ENCODE measurements at regions not wholly inside any gene's neighbourhood (a gene's known extent, or its start where the extent isn't known, plus 50 kb on each side); places are given as distances from the start of the nearest gene placed in this dataset.
"Not testable (repeated sequence)": the region's sequence is repeated elsewhere in the genome, so short reads cannot be mapped to it uniquely, and the experiment has no call there.

DNA sequence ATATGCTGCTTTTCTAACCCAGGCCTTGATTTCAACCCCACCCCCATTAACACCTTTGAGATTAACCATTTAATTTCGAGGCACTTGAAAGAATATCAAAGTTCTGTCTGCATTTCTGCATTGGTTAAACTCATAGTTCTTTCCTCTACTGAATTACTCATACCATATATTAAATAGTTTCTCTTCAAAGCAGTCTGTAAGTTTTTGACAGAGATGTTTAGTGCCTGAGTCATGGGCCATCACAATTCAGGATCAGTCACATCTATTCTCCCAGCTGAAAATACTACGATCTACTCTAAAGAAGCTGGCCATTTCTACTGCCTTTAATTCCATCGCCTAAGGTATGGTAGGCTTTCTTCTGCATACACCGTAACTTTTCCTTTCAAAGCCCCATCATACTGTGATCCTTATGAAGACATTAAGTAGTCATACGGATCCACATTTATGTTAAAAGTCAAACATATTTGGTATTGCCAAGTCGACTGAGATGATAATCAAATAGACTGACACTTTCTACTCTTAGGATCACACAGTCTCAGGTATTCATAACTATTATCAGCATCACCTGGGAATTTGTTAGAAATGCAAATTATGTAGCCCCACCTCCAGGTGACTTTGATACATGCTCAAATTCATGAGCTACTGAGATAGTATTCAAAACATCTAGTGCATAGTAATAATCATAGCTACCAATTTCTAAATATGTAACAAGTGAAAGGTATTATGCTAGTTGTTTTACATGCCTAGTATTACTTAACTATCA, 489.4 kb upstream of the IL12A start:
- H3K9me3 ChIP-seq (ENCODE audit: low read depth) = no peaks in the 10 kb centered on the region
- no peak overlapping the region for H3K27ac Mint-ChIP-seq
- no peaks in the 10 kb centered on the region for H3K9me3 Mint-ChIP-seq
- H3K27me3 Mint-ChIP-seq (ENCODE audit: insufficient read depth, low read depth) = no peaks in the 10 kb centered on the region
- H3K36me3 Mint-ChIP-seq = no peaks in the 10 kb centered on the region
- no peaks in the 10 kb centered on the region for H3K27me3 ChIP-seq
- H3K4me1 Mint-ChIP-seq = no peaks in the 10 kb centered on the region
- H3K4me3 Mint-ChIP-seq = no peak overlapping the region
- no peak for DNase-seq (ENCODE audit: low spot score)
- no peak overlapping the region for H3K27ac ChIP-seq
- TF ChIP-seq, protein P1, sequence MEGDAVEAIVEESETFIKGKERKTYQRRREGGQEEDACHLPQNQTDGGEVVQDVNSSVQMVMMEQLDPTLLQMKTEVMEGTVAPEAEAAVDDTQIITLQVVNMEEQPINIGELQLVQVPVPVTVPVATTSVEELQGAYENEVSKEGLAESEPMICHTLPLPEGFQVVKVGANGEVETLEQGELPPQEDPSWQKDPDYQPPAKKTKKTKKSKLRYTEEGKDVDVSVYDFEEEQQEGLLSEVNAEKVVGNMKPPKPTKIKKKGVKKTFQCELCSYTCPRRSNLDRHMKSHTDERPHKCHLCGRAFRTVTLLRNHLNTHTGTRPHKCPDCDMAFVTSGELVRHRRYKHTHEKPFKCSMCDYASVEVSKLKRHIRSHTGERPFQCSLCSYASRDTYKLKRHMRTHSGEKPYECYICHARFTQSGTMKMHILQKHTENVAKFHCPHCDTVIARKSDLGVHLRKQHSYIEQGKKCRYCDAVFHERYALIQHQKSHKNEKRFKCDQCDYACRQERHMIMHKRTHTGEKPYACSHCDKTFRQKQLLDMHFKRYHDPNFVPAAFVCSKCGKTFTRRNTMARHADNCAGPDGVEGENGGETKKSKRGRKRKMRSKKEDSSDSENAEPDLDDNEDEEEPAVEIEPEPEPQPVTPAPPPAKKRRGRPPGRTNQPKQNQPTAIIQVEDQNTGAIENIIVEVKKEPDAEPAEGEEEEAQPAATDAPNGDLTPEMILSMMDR (IDR thresholded peaks at IDR 0.05) = no peak
- no peak for TF ChIP-seq EZH2 (IDR thresholded peaks at IDR 0.05)
- no peak for TF ChIP-seq EZH2phosphoT487 (IDR thresholded peaks at IDR 0.05)
- no peak overlapping the region for H3K4me2 ChIP-seq
- H3K4me3 ChIP-seq = no peak overlapping the region
- no peaks in the 10 kb centered on the region for H3K79me2 ChIP-seq (ENCODE audit: low read depth)
- no peaks in the 10 kb centered on the region for H4K20me1 ChIP-seq (ENCODE audit: low read depth)
- no peaks in the 10 kb centered on the region for H3F3A ChIP-seq (ENCODE audit: low read depth)
- no peaks in the 10 kb centered on the region for H3K36me3 ChIP-seq
- H3K9ac ChIP-seq = no peak overlapping the region
- H2AFZ ChIP-seq (replicated peaks) = no peak overlapping the region
- no peaks in the 10 kb centered on the region for H3K4me1 ChIP-seq

DNA sequence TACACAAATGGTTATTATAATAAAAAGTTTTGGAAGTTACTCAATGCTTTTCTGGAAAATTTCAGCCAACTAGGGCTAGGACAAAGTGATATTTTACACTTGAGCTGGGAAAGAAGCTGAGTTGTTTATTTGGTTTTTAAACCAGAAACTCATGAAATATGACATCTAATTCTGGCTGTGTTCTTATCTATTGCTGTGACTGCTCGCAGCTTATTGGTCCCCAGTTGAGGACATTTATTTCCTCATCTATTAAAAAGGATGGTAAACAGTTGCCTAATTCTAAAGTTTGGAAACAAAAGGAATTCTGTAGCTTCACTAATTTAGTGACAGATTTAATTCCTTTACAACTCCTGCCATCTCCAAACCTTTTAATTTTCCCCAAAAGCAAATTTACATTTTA, 487.6 kb upstream of the IL12A start:
- Histone ChIP-seq H3K79me2 (ENCODE audit: low read depth) (no peaks in the 10 kb centered on the region), H3K4me2 (no peak overlapping the region), H4K20me1 (ENCODE audit: low read depth) (no peaks in the 10 kb centered on the region), H3K27ac (no peak overlapping the region), H3K9ac (no peak overlapping the region), H3F3A (ENCODE audit: low read depth) (no peaks in the 10 kb centered on the region), H3K4me1 (no peaks in the 10 kb centered on the region), H3K4me3 (no peak overlapping the region), H2AFZ (replicated peaks) (no peak overlapping the region), H3K27me3 (no peaks in the 10 kb centered on the region), H3K9me3 (ENCODE audit: low read depth) (no peaks in the 10 kb centered on the region), H3K36me3 (no peaks in the 10 kb centered on the region)
- Mint-ChIP-seq H3K27me3 (ENCODE audit: insufficient read depth, low read depth) (no peaks in the 10 kb centered on the region), H3K27ac (no peak overlapping the region), H3K36me3 (no peaks in the 10 kb centered on the region), H3K9me3 (no peaks in the 10 kb centered on the region), H3K4me3 (no peak overlapping the region), H3K4me1 (no peaks in the 10 kb centered on the region)
- TF ChIP-seq, protein P1 (IDR thresholded peaks at IDR 0.05) = no peak
- TF ChIP-seq EZH2phosphoT487 (IDR thresholded peaks at IDR 0.05) = no peak
- no peak for TF ChIP-seq EZH2 (IDR thresholded peaks at IDR 0.05)
- no peak for DNase-seq (ENCODE audit: low spot score)

DNA sequence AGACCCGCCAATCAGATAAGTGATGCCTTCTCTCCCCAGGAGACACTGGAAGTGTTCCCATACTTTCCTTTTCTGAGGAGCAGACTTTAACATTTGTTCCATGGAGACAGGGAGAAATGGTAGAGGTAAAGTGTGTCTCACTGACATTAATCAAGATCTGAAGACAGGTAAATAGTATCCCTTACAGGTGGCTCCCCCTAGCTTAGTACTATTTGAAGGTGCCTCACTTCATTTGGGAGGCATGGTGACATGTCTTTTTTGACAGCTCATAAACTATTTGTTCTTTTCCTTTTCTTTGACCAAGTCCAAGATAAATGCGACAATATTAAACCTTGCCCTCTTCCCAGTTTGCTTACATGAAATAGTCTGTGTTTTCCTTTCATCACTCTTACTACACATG, 485.6 kb upstream of the IL12A start:
- TF ChIP-seq EZH2 (IDR thresholded peaks at IDR 0.05) (no peak), EZH2phosphoT487 (IDR thresholded peaks at IDR 0.05) (no peak)
- TF ChIP-seq, protein P1 (IDR thresholded peaks at IDR 0.05) = no peak
- Histone ChIP-seq H3K27me3 (no peaks in the 10 kb centered on the region), H3K4me3 (no peak overlapping the region), H3K4me2 (no peak overlapping the region), H2AFZ (replicated peaks) (no peak overlapping the region), H3K9ac (no peak overlapping the region), H4K20me1 (ENCODE audit: low read depth) (no peaks in the 10 kb centered on the region), H3K9me3 (ENCODE audit: low read depth) (no peaks in the 10 kb centered on the region), H3K27ac (no peak overlapping the region), H3K4me1 (no peaks in the 10 kb centered on the region), H3K79me2 (ENCODE audit: low read depth) (no peaks in the 10 kb centered on the region), H3F3A (ENCODE audit: low read depth) (no peaks in the 10 kb centered on the region), H3K36me3 (no peaks in the 10 kb centered on the region)
- H3K4me1 Mint-ChIP-seq = no peaks in the 10 kb centered on the region
- H3K36me3 Mint-ChIP-seq = no peaks in the 10 kb centered on the region
- H3K27ac Mint-ChIP-seq = no peak overlapping the region
- peaks cover 1% of the 10 kb centered on the region for H3K9me3 Mint-ChIP-seq
- H3K27me3 Mint-ChIP-seq (ENCODE audit: insufficient read depth, low read depth) = no peaks in the 10 kb centered on the region
- DNase-seq (ENCODE audit: low spot score) = no peak
- H3K4me3 Mint-ChIP-seq = no peak overlapping the region

DNA sequence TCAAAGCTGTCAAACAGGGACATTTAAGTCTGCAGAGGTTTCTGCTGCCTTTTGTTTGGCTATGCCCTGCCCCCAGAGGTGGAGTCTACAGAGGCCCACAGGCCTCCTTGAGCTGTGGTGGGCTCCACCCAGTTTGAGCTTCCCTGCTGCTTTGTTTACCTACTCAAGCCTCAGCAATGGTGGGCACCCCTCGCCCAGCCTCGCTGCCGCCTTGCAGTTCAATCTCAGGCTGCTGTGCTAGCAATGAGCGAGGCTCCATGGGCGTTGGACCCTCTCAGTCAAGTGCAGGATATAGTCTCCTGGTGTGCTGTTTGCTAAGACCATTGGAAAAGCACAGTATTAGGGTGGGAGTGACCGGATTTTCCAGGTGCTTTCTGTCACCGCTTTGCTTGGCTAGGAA, 477.6 kb upstream of the IL12A start:
- not testable (repeated sequence) for H3K36me3 Mint-ChIP-seq; H3K4me1 ChIP-seq; H3K27me3 ChIP-seq; H3K36me3 ChIP-seq; H3F3A ChIP-seq (ENCODE audit: low read depth); H3K9ac ChIP-seq; H2AFZ ChIP-seq (replicated peaks); H3K9me3 Mint-ChIP-seq; H3K27ac ChIP-seq; H3K4me3 ChIP-seq; H3K27ac Mint-ChIP-seq; H3K4me2 ChIP-seq; DNase-seq (ENCODE audit: low spot score); H3K9me3 ChIP-seq (ENCODE audit: low read depth); H3K4me1 Mint-ChIP-seq; H4K20me1 ChIP-seq (ENCODE audit: low read depth); H3K4me3 Mint-ChIP-seq; H3K79me2 ChIP-seq (ENCODE audit: low read depth); H3K27me3 Mint-ChIP-seq (ENCODE audit: insufficient read depth, low read depth)
